ENCODE measurements at regions not wholly inside any gene's neighbourhood (a gene's known extent, or its start where the extent isn't known, plus 50 kb on each side); places are given as distances from the start of the nearest gene placed in this dataset.

DNA sequence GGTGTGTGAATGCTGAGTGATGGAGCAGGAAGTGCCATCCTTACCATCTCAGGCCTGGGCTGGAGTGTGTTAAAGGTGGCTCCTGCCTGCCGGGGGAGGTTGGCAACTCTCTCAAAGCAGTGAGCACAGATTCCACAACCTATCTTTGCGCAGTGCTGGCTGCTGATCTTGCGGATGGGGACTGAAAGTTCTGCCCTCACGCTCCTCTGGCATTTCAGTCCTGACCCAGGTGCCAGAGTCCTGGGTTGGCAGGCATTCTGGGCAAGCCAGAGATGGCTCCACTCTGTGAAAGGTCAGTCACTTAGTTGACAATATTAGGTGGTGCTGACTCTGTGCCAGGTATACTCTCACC lies 315.5 kb downstream of the RPS24 start:
- no peak for DNase-seq

DNA sequence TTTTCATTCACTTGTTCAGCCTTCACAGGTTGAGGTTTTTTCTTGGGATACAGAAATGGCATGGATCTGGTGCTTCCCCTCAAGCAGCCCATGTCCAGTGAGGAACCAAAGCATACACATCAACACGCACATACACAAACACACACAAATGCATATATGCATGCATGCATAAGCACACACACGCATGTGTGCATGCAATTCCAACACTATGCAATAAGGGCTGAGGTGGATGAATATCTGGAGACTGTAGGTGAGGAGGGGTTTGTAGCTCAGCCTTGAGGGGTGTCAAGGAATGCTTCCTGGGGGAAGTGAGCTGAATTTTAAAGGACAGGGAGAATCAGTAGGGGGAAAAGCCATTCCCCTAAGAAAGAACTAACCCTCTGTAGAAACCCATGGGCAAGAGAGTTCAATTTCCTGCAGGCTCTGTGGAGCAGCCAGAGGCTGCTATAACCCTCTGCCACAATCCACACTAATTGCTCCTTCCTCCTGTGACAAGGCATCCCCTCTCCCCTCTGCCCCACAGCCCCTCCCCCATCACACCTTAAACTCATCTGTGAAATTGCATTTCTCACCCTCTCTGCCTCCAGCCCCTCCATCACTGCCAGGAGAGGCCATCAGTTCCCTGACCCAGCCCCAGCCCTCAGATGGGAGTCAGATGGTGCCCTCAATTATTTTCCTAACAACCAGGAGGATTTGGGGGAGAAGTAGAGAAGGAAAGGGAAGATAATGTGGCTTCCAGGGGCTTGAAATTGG lies 316.4 kb downstream of the RPS24 start:
- DNase-seq: no peak

DNA sequence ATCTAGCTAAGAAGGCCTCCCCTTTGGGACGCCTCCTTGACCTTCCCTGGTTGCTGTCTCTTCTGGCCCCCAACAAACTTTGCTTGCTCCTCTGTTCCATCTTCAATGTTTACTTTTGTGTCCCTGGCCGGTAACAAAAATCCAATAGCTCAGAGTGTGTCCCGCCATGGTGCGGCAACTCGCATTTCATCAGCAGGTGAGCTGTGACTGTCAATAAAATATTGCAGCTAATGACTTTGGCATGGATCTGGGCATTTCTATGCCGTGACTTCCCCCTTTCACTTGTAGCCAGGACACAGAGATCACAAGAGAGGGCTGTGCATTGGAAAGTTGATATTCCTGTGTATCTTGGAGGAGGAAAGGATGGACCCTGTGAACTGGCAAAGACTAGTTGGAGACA lies 317.6 kb downstream of the RPS24 start:
- DNase-seq: no peak

DNA sequence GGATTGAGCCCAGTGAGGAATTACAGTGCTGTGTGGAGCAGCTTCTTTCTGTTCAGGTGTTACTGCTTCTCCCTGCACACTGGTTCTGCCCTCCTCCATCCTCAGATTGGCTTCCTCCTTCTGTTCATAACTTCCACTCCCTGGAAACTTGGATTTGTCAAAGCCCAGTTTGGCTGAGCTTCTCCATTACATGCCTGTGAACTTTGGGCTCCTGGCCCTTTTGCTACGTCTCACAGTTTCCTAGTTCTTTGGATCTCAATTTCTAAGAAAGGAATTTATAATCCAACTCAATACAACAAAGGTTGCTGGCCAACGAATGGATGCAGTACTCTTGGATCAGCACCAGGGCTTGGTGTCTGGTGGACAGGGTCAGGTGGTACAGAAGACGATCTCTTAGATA lies 318.1 kb downstream of the RPS24 start:
- no peak for DNase-seq

DNA sequence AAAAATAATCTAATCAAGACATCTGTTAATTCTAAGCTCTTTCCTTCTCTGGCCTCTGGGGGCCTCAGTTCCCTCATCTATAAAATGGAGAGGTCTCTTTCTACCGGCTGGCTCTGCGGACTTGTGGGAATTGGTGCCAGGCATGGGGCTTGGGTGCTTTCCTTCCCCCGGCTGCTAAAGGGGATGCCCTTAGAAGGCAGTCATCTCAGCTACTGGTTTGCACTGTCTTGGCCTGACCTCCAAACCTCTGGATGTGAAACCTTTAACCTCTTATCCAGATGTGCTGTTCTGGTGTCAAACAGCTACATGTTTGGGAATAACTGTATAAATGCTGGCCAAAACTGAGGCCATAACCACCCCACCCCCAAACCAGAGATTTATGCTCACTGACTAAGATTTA lies 320.0 kb downstream of the RPS24 start:
- DNase-seq: no peak

DNA sequence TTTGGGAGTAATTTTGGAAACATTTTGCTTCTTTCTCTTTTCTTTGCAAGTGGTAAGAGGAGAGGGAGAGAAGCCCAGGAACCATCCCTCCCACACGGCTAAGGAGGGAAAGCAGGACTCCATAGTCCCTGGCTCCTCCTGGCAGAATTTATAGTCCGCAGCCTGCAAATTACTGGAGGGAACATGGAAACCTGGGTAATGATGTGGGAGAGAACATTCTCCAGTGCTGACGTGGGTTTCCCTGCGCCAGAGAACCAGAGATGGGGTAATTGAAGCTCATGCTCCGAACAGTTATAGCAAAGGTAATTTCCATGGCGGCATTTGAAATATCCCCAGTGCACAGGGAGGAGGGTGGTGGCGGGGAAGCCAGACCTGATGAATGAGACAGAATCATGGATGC lies 320.4 kb downstream of the RPS24 start:
- no peak for DNase-seq

DNA sequence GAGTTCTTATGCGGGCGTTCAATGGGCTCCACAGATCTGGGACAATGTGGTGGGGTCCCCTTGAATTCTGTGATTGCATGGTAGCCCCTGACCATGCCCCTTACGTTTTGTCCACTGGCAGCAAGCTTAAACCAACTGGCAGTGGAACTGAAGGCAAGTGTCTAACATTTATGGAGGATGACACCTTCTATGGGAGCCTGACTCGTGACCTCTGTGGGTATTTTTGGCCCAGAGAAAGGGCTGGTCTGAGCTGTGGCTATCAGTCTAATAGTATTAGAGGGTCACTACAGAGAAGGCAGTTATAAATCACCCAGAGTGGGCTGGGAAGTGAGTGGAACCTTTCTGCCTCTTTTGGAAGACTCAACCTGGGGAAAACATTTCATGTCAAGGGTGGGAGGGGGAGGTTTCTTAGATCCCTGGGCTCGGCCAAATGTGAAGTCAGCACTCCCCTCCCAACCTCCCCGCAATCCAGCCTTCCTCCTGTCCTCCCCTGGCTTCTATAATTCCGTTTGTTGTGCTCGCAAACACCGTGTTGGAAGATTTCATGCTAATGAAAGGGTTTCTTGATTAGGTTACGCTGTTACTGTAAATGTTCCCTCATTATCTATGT lies 322.7 kb downstream of the RPS24 start:
- DNase-seq: no peak

DNA sequence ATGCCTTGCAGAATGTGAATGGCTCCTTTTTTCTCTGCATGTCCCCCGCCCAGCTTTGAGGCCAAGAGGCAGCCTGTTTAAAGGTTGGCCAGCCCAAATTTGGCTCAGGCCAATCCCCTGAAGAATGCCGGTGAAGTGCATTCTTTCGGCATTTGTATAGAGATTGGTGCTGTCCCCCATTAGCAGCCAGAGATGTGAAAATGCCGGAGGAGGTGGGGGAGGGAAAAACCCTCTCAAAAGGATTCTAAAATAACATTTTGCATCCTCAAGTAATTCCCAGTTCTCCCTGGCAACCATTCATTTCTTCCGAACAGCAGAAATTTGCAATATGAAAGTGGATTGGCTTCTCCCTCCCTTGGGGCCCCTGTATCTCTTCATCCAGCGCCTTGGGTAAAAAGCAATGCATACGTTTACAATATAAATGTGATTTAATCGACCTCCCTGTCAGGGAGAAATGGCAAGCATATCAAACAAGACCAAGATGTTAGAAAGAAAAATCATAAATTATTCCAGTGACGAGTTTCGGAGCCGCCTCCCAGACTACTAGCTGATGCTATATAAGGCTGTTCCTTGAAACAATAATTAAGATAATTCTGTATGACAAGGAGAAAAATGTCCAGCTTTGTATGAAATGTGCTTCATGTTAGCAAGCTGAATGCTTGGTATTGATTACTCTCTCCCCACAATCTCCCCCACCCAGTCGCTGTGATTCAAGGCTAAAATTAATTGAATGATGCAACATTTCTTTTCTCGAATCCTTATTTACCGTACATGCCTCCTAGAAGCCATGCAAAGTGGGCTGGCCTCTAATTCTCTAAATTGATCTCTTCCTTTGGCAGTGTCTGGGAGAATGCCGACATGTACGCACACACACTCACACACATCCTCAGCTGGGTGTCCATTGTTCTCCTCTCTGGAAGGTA lies 323.7 kb downstream of the RPS24 start:
- DNase-seq: no peak

DNA sequence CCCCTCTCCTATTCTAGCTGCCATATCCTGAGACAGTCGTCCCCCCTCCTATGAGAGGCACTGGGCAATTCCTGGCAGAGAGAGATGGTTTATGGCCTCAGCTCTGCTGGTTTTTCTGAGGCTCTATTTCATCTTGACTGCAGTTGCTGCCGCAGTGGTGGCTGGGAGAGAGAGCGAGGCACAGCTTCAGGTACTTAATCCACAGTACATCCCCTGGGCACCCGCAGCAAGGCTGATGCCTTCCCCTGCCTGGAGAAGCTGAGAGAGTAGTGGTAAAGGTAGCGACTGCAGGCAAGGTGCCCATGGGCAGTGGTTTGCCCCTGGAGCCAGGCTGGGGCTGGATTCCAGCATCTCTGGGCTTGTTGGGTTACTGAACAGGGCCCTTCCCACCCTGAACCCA lies 324.7 kb downstream of the RPS24 start:
- no peak for DNase-seq

DNA sequence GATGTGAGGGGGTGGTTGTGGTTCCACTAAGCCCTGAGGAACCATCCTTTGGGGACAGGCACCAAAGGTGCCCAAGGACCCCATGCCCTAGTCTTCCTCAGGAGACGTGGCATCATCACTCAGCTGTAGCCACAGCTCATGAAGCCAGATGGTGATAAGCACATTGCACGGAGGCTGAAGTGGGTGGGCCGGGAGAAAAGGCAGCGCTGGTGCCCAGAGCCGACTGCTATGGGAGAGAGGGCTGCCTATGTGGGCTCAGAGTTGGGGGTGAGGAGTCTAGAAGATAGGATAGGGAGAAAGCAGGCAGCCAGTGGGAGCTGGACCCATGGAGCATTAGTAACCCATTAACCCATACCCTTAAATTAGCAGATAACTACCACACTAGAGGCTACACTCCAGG lies 325.3 kb downstream of the RPS24 start:
- DNase-seq: no peak

DNA sequence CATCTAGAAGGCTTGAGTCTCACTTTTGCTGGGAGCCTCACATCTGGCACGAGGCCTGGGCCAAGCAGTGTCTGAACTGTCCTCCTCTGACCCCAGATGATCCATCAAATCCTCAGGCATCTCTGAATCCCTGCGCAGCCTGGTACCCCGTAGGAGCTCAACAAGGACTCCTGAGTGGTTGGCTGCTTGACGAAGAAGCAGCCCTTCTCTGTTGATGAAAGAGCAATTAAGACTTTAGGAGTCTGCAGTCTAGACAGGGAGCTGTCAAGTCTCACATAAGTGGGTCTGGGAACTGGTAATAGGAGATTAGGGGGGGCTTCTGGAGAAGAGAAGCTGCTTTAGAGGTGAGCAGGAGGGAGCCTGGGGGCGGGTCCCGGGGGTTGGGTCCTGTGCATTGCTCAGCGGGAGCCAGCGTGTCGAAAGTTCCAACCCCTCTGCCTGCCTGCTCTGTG lies 326.0 kb downstream of the RPS24 start:
- no peak for DNase-seq

DNA sequence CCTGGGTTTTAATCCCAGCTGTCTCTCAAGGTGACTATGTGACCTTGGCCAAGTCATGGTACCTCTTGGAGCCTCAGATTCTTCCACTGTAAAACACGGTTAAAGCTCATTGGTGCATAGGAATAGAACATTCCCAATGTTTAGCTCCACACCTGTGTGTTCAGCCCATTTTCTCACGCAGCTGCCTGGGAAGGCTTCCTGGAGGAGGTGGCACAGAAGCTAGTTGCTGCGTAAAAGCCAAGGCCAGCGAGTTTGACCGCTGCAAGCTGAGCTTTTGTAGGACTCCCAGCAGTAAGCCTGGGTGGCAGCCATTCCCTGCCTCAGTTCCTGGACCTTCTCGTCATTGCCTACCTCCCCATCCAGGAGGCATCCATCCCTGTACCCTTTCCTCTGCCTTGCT lies 326.6 kb downstream of the RPS24 start:
- DNase-seq: no peak

DNA sequence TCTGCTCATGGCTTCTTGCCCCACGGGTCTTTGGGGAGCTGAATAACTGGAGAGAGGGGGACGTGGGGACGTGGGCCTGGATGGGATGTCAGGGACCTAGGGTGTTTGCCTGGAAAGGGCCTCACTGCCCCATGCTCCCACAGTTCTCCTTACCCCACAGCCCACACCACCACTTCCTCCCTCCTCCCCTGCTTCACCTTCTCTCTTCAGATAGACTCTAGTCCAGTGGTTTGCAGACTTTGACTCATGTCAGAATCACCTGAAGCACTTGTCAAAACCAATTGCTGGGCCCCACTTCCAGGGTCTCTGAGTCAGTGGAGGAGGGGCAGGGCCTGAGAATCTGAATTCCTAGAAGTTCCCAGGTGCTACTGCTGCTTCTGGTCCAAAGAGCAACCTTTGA lies 327.4 kb downstream of the RPS24 start:
- DNase-seq: no peak

DNA sequence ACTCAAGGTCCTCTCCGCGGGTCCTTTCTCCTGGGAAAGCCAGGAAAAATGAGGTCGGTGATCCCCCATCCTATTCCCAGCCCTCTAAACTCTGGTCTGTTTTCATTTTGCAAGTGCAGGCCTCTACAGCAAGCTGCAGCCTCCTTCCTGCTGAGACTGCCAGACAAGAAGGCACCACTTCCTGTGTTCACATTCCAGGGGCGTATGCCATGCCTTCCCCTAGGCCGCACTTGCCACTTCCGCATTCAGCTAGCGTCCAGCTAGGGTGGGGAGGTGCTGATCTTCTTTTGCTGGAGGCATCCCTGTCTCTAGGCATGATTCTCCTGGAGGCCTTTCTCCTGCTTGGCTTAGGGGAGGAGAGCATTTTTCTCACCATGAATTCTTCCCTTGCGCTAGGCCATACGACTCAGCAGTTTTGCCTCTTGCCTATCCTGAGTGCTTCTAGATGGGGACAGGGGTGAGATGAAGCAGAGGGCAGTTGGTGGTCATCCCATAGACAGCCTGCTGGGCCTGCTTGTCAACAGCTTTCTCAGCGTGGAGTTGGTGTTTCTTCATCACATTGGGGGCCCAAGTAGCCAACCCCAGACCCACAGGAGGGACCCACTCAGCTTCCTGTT lies 328.9 kb downstream of the RPS24 start:
- no peak for DNase-seq

DNA sequence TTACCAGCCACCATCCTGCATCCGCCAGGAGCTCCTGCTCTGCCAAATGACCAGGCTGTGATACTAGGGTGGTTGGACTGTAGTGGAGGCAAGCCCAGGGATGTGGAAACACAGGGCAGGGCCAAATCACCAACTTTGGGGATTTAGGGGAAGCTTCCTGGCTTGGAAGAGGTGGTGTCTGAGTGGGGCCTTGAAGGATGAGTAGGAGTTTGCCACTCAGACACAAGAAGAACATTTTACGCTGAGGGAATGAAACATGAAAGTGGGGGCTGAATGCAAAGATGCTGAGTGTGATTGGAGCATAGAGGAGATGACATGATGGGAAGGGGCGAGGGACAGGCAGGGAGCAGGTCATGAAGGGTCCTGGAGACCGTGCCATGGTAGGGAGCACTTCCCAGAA lies 329.5 kb downstream of the RPS24 start:
- DNase-seq: no peak

DNA sequence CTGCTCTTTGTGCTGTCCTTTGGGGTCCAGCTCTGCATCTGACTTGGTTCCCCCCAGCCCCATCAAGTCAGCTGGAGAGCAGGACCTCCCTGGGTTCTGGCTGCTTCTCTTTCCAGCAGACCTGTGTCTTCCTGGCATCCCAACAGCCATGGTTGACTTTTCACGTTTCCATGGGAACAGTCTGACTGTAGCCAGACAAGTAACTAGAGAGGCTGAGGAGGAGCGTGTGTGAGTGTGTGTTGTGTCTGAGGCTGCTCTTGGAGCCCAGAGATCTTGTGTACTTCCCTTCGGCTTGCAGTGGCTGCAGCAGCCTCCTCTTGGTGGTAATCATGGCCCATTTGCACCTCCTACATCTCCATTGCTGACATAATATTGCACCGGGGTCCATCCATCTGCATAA lies 332.0 kb downstream of the RPS24 start:
- DNase-seq: no peak

DNA sequence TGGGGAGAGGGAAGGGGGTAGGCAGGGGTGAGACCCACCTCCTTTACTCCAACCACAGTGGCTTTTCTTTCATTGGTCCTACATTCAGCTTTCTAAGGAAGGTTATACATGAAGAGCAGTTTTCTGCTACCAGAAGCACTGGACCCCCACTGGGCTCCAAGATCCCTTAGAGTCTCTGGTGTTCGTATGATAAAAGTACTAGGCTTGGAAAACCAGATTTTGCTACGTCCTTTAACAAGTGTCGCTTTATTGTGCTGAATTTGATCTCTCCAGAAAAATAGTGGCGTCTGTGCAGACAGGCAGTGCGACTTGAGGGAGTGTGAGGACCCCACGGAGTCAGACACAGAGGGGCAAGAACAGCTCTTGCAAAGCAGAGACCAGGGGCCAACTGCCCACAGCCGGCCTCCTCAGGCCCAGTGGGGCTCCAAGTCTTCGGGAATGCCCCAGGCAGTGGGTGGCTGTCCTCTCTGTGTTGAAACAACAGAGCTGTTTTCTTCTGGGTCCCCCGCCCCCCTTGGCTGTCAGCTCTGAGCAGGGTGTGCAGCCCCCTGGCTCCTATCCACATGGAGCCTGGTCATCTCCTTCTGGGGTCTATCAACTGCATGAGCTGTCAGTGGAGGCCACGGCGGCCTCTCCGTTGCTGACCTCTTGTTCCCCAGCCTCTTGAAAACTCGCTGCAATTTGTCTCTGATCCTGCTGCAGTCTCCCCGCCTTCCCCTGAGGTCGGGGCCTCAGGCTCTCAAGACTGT lies 333.2 kb downstream of the RPS24 start:
- DNase-seq: no peak

DNA sequence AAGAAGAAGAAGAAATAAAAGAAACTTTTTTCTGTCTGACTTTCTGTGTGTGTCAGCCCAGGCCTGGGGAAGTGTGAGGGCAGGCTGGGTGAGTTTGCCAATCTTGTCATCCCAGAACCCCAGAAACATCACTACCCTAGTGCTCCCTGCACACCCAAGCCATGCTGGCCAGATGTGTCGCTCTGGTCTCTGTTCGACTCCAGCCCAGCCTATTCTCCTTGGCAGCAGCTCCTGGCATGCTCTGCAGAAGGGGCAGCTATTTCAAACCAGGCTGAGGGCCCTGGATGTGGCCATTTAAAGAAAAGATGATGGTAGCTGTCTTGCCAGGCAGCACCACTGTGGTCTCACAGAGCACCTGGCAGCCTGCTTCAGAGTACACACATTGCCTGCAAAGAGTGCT lies 334.1 kb downstream of the RPS24 start:
- no peak for DNase-seq

DNA sequence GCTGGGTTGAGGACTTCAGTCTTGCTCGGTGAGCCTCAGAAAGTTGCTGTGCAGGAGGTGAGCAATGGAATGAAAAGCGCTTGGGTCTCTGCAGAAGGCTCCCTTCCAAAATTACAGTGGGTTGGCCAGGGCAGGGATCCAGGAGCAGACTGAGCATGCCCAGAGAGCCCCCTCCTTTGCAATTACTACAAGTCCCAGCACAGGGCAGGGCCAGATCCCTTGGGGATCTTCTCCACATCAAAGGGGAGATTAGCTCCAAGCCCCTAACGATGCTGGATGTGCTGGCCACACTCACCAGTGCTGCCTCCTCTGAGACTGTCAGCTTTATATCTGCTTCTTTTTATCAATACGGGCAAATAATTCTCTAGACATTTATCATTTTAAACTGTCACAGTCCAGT lies 337.5 kb downstream of the RPS24 start:
- no peak for DNase-seq

DNA sequence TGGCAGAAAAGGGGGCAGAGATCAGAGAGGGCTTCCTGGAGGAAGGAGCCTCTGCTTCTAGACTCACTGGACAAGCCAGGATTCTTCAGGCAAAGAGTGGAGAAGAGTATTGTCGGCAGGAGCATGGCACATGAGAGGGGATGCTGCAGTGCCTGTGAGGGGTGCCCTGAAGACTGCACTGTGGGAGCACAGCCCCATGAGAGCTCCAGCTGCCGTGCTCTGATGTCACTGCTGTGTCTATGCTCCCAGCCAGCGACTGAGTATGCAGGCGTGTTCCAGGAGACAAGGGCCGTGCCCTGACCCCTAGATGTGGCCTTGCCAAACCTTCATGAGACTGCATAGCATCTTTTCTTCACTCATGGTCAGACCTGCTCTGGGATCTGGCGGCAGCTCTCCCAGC lies 339.1 kb downstream of the RPS24 start:
- no peak for DNase-seq

DNA sequence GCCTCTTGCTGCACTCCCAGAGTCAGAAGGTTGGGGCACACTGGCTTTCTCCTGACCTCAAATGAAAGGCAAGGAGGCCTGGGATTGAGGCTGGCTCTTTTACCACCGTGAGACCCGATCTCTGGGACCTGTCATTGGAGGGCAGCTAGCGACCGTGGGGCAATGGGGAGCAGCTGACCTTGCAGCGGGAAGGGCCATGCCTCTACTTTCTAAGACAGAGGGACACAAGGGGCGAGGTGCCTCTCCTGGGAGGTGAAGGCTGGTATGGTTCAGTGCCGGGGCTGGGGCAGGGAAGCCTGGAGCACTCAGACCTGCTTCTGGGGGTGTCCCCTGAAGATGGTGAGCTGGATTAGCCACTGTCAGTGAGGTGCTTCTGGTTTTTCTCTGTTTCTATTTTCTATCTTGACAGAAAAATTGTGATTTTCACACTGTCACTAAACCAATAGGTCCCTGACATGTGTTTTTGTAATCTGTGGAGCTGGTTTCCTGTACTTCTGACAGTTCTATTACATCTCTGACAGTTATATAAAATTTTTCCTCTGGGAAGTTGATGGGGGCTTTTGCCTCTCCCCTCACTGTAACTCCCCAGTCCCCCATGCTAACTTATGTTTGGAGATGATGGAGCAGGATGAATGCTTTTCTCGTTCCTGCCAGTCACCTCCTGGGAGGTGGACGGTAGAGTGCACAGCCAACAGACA lies 340.8 kb downstream of the RPS24 start:
- DNase-seq: no peak

Measured in SIG-M5 (cell line).